Muscle of leg (tissue), 3 donors: ENCODE measurements at regions not wholly inside any gene's neighbourhood (a gene's known extent, or its start where the extent isn't known, plus 50 kb on each side); places are given as distances from the start of the nearest gene placed in this dataset.
"Not testable (repeated sequence)": the region's sequence is repeated elsewhere in the genome, so short reads cannot be mapped to it uniquely, and the experiment has no call there.

Source experiments
- DNase-seq: peaks from one replicate; pipeline ENCODE4 v3.0.0; 2013
- H3K27ac ChIP-seq: one replicate; pipeline ENCODE4 v1.5.1; 2013; ENCODE audit warnings: mild to moderate bottlenecking, low read length, control low read depth
- H3K27me3 ChIP-seq: one replicate; pipeline ENCODE4 v1.6.1; 2013; ENCODE audit warnings: low read length; ENCODE audit not compliant: control insufficient read depth, insufficient read depth
- H3K36me3 ChIP-seq: one replicate; pipeline ENCODE4 v1.6.1; 2013; ENCODE audit warnings: low read length; ENCODE audit not compliant: control insufficient read depth, insufficient read depth
- H3K4me1 ChIP-seq: one replicate; pipeline ENCODE4 v1.6.1; 2013; ENCODE audit warnings: low read length; ENCODE audit not compliant: control insufficient read depth, insufficient read depth
- H3K4me3 ChIP-seq: one replicate; pipeline ENCODE4 v1.5.1; 2013; ENCODE audit warnings: low read length, control low read depth
- H3K9me3 ChIP-seq: replicated peaks from 2 replicates; pipeline ENCODE4 v1.6.1; 2013; ENCODE audit warnings: low read depth, low read length; ENCODE audit not compliant: control insufficient read depth
- WGBS: methylation state at CpG from one replicate; pipeline ENCODE4 v1.1.5; 2013; ENCODE audit warnings: missing lambda C conversion rate; ENCODE audit not compliant: insufficient coverage; 5-methylcytosine and 5-hydroxymethylcytosine counted together

- H3K4me3 ChIP-seq, H3K36me3 ChIP-seq, H3K27me3 ChIP-seq, DNase-seq, H3K4me1 ChIP-seq, H3K27ac ChIP-seq: not testable (repeated sequence)
- WGBS: 40% methylated on average over 1 of the region's 2 CpGs
- H3K9me3 ChIP-seq: peaks cover 48% of the 10 kb centered on the region
Measured at GRCh38 chr22:10735075-10735474, 4792.9 kb upstream of the OR11H1 start.

GRCh38 chr22:10736879-10737278 is 4791.1 kb upstream of the OR11H1 start:
- H3K27ac ChIP-seq, H3K4me3 ChIP-seq, DNase-seq, H3K27me3 ChIP-seq, H3K4me1 ChIP-seq, H3K36me3 ChIP-seq: not testable (repeated sequence)
- peaks cover 35% of the 10 kb centered on the region for H3K9me3 ChIP-seq
- no CpG with 5 or more reads among the region's 2 CpGs for WGBS

DNA sequence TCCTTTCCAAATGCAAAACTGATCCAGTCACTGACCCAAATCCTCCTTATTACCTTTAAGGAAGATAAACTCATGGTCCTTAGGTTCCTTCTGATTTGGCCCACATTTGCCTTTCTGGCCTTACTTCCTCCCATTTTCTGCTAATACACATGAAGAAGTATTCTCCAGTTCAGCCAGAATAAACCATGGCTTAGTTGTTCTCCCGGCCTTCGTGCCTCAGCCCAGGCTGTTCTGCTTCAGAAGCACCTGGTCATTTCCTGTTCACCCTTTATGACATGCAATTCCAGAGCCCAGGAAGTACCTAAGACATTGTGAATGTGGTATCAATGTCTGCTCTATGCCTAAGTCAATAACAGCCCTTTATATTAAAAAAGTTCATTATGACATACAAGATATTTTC is 4790.1 kb upstream of the OR11H1 start:
- DNase-seq, H3K27ac ChIP-seq, H3K36me3 ChIP-seq, H3K4me3 ChIP-seq, H3K4me1 ChIP-seq, H3K27me3 ChIP-seq: not testable (repeated sequence)
- H3K9me3 ChIP-seq: peaks cover 32% of the 10 kb centered on the region
- WGBS: 52% methylated on average over 2 of the region's 2 CpGs

- H3K4me3 ChIP-seq: no peak overlapping the region
- no peaks in the 10 kb centered on the region for H3K27me3 ChIP-seq
- WGBS: 66% methylated on average over 30 of the region's 30 CpGs
- H3K4me1 ChIP-seq: no peaks in the 10 kb centered on the region
- DNase-seq: no peak
- H3K27ac ChIP-seq: no peak overlapping the region
- H3K9me3 ChIP-seq: peaks cover 33% of the 10 kb centered on the region
- H3K36me3 ChIP-seq: no peaks in the 10 kb centered on the region
Measured at GRCh38 chr22:10741210-10741609, 4786.8 kb upstream of the OR11H1 start.

- not testable (repeated sequence) for H3K36me3 ChIP-seq, H3K27ac ChIP-seq, H3K4me1 ChIP-seq, H3K4me3 ChIP-seq, H3K27me3 ChIP-seq, DNase-seq
- 70% methylated on average over 65 of the region's 76 CpGs for WGBS
- H3K9me3 ChIP-seq: peaks cover 29% of the 10 kb centered on the region
Measured at GRCh38 chr22:10741776-10742630, 4786.0 kb upstream of the OR11H1 start.

DNA sequence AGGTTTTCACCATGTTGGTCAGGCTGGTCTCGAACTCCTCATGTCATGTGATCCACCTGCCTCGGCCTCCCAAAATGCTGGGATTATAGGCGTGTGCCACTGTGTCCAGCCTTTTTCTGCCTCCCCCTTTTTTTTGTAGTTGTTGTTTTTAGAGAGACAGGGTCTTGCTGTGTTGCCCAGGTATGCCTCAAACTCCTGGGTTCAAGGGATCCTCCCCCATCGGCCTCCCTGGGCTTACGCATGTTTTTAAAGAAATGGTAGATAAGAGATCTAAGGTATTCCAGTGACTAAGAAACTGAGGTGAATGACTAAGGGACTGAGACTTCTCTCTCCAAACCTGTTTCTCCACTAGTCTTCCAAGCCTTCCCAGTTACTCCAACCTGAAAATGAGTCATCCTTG is 4781.6 kb upstream of the OR11H1 start:
- not testable (repeated sequence) for DNase-seq, H3K27ac ChIP-seq, H3K27me3 ChIP-seq, H3K4me3 ChIP-seq, H3K36me3 ChIP-seq, H3K4me1 ChIP-seq
- H3K9me3 ChIP-seq: peaks cover 30% of the 10 kb centered on the region
- WGBS: no CpG with 5 or more reads among the region's 5 CpGs

DNA sequence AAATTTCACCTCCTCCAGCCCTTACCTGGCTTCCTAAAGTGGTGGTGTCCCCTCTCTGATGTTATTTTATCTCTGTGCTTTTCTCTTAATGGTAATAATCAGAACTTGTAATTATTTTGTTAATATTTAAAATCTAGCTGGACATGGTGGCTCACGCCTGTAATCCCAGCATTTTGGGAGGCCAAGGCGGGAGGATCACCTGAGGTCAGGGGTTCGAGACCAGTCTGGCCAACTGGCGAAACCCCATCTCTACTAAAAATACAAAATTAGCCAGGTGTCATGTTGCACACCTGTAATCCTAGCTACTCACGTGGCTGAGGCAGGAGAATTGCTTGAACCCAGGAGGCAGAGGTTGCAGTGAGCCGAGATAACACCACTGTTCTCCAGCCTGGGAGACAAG is 4780.8 kb upstream of the OR11H1 start:
- 22% methylated on average over 1 of the region's 6 CpGs for WGBS
- not testable (repeated sequence) for H3K4me1 ChIP-seq, H3K27ac ChIP-seq, H3K4me3 ChIP-seq, H3K36me3 ChIP-seq, DNase-seq, H3K27me3 ChIP-seq
- H3K9me3 ChIP-seq: peaks cover 25% of the 10 kb centered on the region

- not testable (repeated sequence) for H3K4me1 ChIP-seq, H3K27ac ChIP-seq, H3K4me3 ChIP-seq, DNase-seq, H3K27me3 ChIP-seq, H3K36me3 ChIP-seq
- peaks cover 22% of the 10 kb centered on the region for H3K9me3 ChIP-seq
Measured at GRCh38 chr22:10748751-10749150, 4779.2 kb upstream of the OR11H1 start.

DNA sequence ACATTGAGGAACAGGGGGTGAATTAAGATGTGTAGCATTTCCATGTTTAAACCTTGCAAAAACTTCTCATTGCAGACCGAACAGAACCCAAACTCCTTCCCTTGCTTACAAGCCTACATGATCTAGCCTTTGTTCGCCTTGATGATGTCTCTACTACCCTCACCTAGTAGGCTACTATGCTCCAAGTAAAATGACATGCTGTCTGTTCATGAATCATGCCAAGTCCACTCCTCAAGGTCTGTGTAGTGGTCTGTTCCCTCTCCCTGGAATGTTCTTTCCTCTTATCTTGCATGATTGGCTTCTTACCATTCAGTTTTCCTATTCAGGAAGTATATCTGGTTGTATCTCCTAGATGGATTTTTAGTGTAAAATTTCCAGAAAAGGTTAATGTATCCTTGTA is 4778.6 kb upstream of the OR11H1 start:
- WGBS: 37% methylated on average over 2 of the region's 2 CpGs
- not testable (repeated sequence) for H3K4me3 ChIP-seq, H3K27me3 ChIP-seq, H3K36me3 ChIP-seq, H3K27ac ChIP-seq, DNase-seq, H3K4me1 ChIP-seq
- peaks cover 23% of the 10 kb centered on the region for H3K9me3 ChIP-seq

GRCh38 chr22:10753566-10753965 is 4774.4 kb upstream of the OR11H1 start:
- WGBS: no CpG with 5 or more reads among the region's 1 CpG
- peaks cover 21% of the 10 kb centered on the region for H3K9me3 ChIP-seq

DNA sequence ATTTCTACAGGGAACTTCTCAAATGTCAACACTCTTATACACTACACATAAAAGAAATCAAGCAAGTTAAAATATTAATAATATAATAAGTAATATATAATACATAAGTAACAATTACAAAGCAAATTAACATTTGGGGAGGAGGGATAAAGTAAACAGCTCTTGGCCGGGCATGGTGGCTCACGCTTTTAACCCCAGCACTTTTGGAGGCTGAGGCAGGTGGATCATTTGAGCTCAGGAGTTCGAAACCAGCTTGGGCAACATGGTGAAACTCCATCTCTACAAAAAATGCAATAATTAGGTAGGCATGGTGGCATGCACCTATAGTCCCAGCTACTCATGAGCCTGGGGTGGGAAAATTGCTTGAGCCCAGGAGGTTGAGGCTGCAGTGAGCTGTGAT is 4772.6 kb upstream of the OR11H1 start:
- not testable (repeated sequence) for H3K36me3 ChIP-seq, H3K27ac ChIP-seq, DNase-seq, H3K4me1 ChIP-seq, H3K27me3 ChIP-seq, H3K4me3 ChIP-seq
- H3K9me3 ChIP-seq: peaks cover 15% of the 10 kb centered on the region
- WGBS: no CpG with 5 or more reads among the region's 3 CpGs

More at GRCh38 chr22:10753566-10753965, 4774.4 kb upstream of the OR11H1 start:
- not testable (repeated sequence) for H3K27me3 ChIP-seq, H3K4me3 ChIP-seq, H3K4me1 ChIP-seq, H3K27ac ChIP-seq, DNase-seq, H3K36me3 ChIP-seq
